Testis (tissue), 2 donors: ENCODE measurements at regions not wholly inside any gene's neighbourhood (a gene's known extent, or its start where the extent isn't known, plus 50 kb on each side); places are given as distances from the start of the nearest gene placed in this dataset.

Source experiments
- DNase-seq: peaks from one replicate; pipeline ENCODE4 v3.0.0-alpha.2; 2019
- H3K27ac ChIP-seq, 2 donors: fragments of 200-600 bp; sonication (generic); one replicate each; pipeline ENCODE4 v1.5.1; 2019
- H3K27me3 ChIP-seq: fragments of 200-600 bp; sonication (generic); one replicate; pipeline ENCODE4 v1.5.1; 2019
- H3K36me3 ChIP-seq: fragments of 200-600 bp; sonication (generic); one replicate; pipeline ENCODE4 v1.5.1; 2017; ENCODE audit warnings: low read depth; ENCODE audit errors: missing control alignments
- H3K4me1 ChIP-seq: fragments of 200-600 bp; sonication (generic); one replicate; pipeline ENCODE4 v1.5.1; 2019
- H3K4me3 ChIP-seq, 2 donors: fragments of 200-600 bp; sonication (generic); one replicate each; pipeline ENCODE4 v1.5.1; 2017 to 2019
- H3K9me3 ChIP-seq: fragments of 200-600 bp; sonication (generic); one replicate; pipeline ENCODE4 v1.5.1; 2017
- POLR2A ChIP-seq: fragments of 450-650 bp; IDR thresholded peaks from one replicate; pipeline ENCODE4 v1.6.1; 2017; ENCODE audit warnings: antibody characterized with exemption, mild to moderate bottlenecking, moderate library complexity
- WGBS, 2 donors: methylation state at CpG; one replicate each; pipeline ENCODE4 v1.1.5; 2018; 5-methylcytosine and 5-hydroxymethylcytosine counted together
- intact Hi-C: fragments of 100-400 bp; cut with DNase I; formaldehyde crosslinking; loops from one replicate; pipeline ENCODE4 v1.15.1; 2023; ENCODE audit warnings: low total_unique reads
- TF ChIP-seq, protein P1 (sequence below), 3 experiments: fragments of 450-650 bp in 2 of 3; fragments of 200-600 bp in 1 of 3; sonication (generic) in 1 of 3; IDR thresholded peaks; one replicate each; pipeline ENCODE4 v1.5.1; 2016 to 2019; ENCODE audit warnings: antibody characterized with exemption in 3 of 3, mild to moderate bottlenecking in 2 of 3, moderate library complexity in 1 of 3

DNA sequence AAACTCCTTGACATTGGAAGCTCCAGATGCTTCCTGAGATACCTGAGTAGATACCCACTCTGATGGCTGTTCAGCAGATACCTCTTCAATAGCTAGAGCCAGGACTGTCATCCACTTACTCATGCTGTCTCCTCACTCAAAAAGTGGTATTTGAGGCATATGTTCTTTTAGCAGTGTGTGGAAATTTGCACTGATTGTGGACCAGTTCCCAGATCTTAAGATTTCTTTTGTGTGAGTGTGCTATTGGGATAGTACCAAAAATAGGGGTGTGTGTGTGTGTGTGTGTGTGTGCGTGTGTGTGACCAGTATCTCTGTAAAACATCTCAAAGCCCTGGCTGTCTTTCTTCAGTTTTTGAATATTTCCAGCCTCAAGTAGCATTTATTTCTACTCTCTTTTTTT, 108.3 kb downstream of the SLITRK5 start:
- TF ChIP-seq, protein P1, sequence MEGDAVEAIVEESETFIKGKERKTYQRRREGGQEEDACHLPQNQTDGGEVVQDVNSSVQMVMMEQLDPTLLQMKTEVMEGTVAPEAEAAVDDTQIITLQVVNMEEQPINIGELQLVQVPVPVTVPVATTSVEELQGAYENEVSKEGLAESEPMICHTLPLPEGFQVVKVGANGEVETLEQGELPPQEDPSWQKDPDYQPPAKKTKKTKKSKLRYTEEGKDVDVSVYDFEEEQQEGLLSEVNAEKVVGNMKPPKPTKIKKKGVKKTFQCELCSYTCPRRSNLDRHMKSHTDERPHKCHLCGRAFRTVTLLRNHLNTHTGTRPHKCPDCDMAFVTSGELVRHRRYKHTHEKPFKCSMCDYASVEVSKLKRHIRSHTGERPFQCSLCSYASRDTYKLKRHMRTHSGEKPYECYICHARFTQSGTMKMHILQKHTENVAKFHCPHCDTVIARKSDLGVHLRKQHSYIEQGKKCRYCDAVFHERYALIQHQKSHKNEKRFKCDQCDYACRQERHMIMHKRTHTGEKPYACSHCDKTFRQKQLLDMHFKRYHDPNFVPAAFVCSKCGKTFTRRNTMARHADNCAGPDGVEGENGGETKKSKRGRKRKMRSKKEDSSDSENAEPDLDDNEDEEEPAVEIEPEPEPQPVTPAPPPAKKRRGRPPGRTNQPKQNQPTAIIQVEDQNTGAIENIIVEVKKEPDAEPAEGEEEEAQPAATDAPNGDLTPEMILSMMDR (IDR thresholded peaks at IDR 0.05), result no peak
- TF ChIP-seq POLR2A, result no peak
- Histone ChIP-seq H3K9me3 (no peaks in the 10 kb centered on the region), H3K36me3 (no peaks in the 10 kb centered on the region), H3K27ac (no peak overlapping the region), H3K4me3 (no peak overlapping the region), H3K4me1 (no peaks in the 10 kb centered on the region), H3K27me3 (no peaks in the 10 kb centered on the region)
- intact Hi-C loops, result no loop called here
- 100% methylated on average over 1 of the region's 1 CpG for WGBS, 2 donors
- no peak for DNase-seq

DNA sequence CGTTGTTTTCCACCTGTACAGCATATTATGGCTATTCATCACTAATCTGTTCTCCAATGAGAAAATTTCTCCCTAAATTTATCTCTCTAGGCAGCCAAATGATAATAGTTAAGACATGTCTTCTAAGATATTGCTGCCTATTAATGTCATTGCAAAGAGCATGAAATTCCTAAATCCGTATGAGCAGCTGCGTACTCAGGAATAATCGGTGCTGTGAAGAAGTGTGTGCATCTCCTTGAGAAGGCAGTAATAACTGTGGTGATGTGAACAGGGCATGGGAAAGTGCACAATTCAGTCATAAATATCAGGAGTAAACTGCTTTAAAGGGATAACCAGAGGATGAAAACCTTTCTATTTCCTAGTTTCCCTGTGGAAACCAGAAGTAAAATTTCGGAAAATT, 112.2 kb downstream of the SLITRK5 start:
- DNase-seq, result no peak
- intact Hi-C loops, result no loop called here
- no peak for TF ChIP-seq POLR2A
- TF ChIP-seq, protein P1 (IDR thresholded peaks at IDR 0.05), result no peak
- Histone ChIP-seq H3K27ac (no peak overlapping the region), H3K36me3 (no peaks in the 10 kb centered on the region), H3K4me1 (no peaks in the 10 kb centered on the region), H3K9me3 (no peaks in the 10 kb centered on the region), H3K27me3 (no peaks in the 10 kb centered on the region), H3K4me3 (no peak overlapping the region)
- 94 to 95% methylated on average over 5 of the region's 5 CpGs for WGBS, 2 donors

DNA sequence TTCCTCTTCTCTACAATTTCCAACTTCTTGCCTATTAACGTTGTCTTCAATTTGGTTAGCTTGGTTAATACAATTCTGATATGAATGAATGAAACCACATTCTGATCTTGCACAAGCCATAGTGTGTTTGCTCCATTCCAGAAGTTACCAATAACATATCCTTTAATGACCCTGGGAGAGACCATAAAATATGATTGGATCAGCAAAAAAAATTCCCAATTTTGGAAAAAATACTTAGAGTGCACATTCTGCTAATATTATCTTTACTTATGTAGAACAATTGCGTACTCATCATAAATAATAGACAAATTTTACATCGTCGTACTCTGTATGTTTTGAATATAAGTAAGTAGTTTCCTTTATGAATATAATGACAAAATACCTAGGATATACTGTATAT, 117.2 kb downstream of the SLITRK5 start:
- WGBS, 2 donors, result 86 to 91% methylated on average over 4 of the region's 4 CpGs
- H3K4me1 ChIP-seq, result no peaks in the 10 kb centered on the region
- no peaks in the 10 kb centered on the region for H3K27me3 ChIP-seq
- no peaks in the 10 kb centered on the region for H3K9me3 ChIP-seq
- no peak for DNase-seq
- H3K27ac ChIP-seq, result no peak overlapping the region
- no peak overlapping the region for H3K4me3 ChIP-seq
- intact Hi-C loops, result no loop called here
- no peaks in the 10 kb centered on the region for H3K36me3 ChIP-seq
- TF ChIP-seq, protein P1 (IDR thresholded peaks at IDR 0.05), result no peak
- no peak for TF ChIP-seq POLR2A

DNA sequence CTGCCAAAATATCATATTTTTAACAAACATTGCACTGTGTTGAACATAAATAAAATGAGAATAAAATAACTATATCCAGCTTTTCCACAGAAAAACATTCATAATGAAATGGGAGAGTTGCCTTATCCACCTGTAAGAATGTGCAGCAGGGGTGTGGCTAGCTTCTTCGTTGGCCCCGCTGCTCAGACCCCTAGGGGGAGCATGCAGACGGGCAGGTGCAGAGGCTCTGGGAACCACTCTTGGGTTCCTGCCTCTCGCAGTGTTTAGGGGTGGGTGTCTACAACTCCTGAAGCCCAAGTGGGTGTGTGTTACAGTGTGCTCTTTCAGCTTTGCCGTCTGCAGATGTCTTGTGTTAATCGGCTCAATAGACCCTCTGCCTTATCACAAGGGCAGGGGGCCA, 121.7 kb downstream of the SLITRK5 start:
- DNase-seq, result no peak
- Histone ChIP-seq H3K4me3 (no peak overlapping the region), H3K27me3 (no peaks in the 10 kb centered on the region), H3K4me1 (no peaks in the 10 kb centered on the region), H3K9me3 (no peaks in the 10 kb centered on the region), H3K27ac (no peak overlapping the region), H3K36me3 (no peaks in the 10 kb centered on the region)
- intact Hi-C loops, result no loop called here
- TF ChIP-seq POLR2A, result no peak
- TF ChIP-seq, protein P1 (IDR thresholded peaks at IDR 0.05), result no peak
- 73 to 81% methylated on average over 6 of the region's 6 CpGs for WGBS, 2 donors

DNA sequence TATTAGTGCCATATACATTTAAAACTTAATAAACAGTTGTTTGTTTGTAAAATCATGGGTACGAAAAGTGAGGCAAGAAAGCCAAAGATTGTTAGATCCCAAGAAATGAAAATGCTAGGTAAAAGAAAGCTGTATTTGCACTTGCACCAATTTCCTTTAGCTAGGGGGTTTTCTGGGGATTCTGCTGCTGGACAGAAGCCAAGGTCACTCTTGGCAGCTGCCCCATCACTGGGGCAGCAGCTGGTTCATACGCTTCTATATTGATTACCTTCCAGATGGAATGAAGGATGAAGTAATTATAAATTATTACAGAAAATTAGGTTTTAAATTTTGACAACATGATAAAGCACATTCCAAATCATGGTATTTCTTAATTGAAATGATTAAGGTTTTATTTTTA, 127.4 kb downstream of the SLITRK5 start:
- Histone ChIP-seq H3K4me3 (no peak overlapping the region), H3K36me3 (no peaks in the 10 kb centered on the region), H3K27me3 (no peaks in the 10 kb centered on the region), H3K4me1 (no peaks in the 10 kb centered on the region), H3K9me3 (no peaks in the 10 kb centered on the region), H3K27ac (no peak overlapping the region)
- no peak for DNase-seq
- intact Hi-C loops, result no loop called here
- WGBS, 2 donors, result 63 to 65% methylated on average over 2 of the region's 2 CpGs
- TF ChIP-seq, protein P1 (IDR thresholded peaks at IDR 0.05), result no peak
- no peak for TF ChIP-seq POLR2A
